ENCODE measurements at regions not wholly inside any gene's neighbourhood (a gene's known extent, or its start where the extent isn't known, plus 50 kb on each side); places are given as distances from the start of the nearest gene placed in this dataset.
A peak's percentile ranks its signal among the peaks of the same experiment; 100 is the strongest.
"Not testable (repeated sequence)": the region's sequence is repeated elsewhere in the genome, so short reads cannot be mapped to it uniquely, and the experiment has no call there.

- 76% methylated on average over 10 of the region's 10 CpGs for WGBS
- no peaks in the 10 kb centered on the region for H3K9me3 ChIP-seq (ENCODE audit: insufficient read depth, low read depth, low read length)
- H3K4me3 ChIP-seq (ENCODE audit: low read length) = no peak overlapping the region
- H3K36me3 ChIP-seq (ENCODE audit: insufficient read depth, low read length) = no peaks in the 10 kb centered on the region
- H3K27me3 ChIP-seq (ENCODE audit: insufficient read depth, low read length) = peaks cover 4% of the 10 kb centered on the region; the same call in 1 of the 2 replicates
- no peak overlapping the region for H3K9ac ChIP-seq (ENCODE audit: low read depth, low read length)
- H3K4me1 ChIP-seq (ENCODE audit: insufficient read depth, low read length) = peaks cover 28% of the 10 kb centered on the region
- no peak overlapping the region for H3K27ac ChIP-seq (ENCODE audit: low read depth, low read length)
Observed at GRCh38 chr2:129189617-129190319, 789.7 kb upstream of the RAB6C start.

- peaks cover 28% of the 10 kb centered on the region for H3K4me1 ChIP-seq (ENCODE audit: insufficient read depth, low read length)
- WGBS = 97% methylated on average over 6 of the region's 6 CpGs
- H3K9ac ChIP-seq (ENCODE audit: low read depth, low read length) = no peak overlapping the region
Observed at GRCh38 chr2:129190494-129190893, 789.0 kb upstream of the RAB6C start.

GRCh38 chr2:129191530-129191929, 787.9 kb upstream of the RAB6C start:
- 46% methylated on average over 4 of the region's 4 CpGs for WGBS

More at GRCh38 chr2:129190494-129190893, 789.0 kb upstream of the RAB6C start:
- Histone ChIP-seq H3K27me3 (ENCODE audit: insufficient read depth, low read length) (peaks cover 4% of the 10 kb centered on the region; the same call in 1 of the 2 replicates), H3K9me3 (ENCODE audit: insufficient read depth, low read depth, low read length) (no peaks in the 10 kb centered on the region), H3K4me3 (ENCODE audit: low read length) (no peak overlapping the region), H3K27ac (ENCODE audit: low read depth, low read length) (no peak overlapping the region), H3K36me3 (ENCODE audit: insufficient read depth, low read length) (no peaks in the 10 kb centered on the region)

GRCh38 chr2:129192117-129192516, 787.3 kb upstream of the RAB6C start:
- Histone ChIP-seq H3K9ac (ENCODE audit: low read depth, low read length) (no peak overlapping the region), H3K9me3 (ENCODE audit: insufficient read depth, low read depth, low read length) (no peaks in the 10 kb centered on the region), H3K4me3 (ENCODE audit: low read length) (no peak overlapping the region), H3K27me3 (ENCODE audit: insufficient read depth, low read length) (peaks cover 4% of the 10 kb centered on the region; the same call in 1 of the 2 replicates), H3K27ac (ENCODE audit: low read depth, low read length) (peak overlapping the region; percentile 25; the same call in 1 of the 2 replicates), H3K4me1 (ENCODE audit: insufficient read depth, low read length) (peaks cover 24% of the 10 kb centered on the region), H3K36me3 (ENCODE audit: insufficient read depth, low read length) (no peaks in the 10 kb centered on the region)
- 93% methylated on average over 5 of the region's 5 CpGs for WGBS

More at GRCh38 chr2:129191530-129191929, 787.9 kb upstream of the RAB6C start:
- Histone ChIP-seq H3K27me3 (ENCODE audit: insufficient read depth, low read length) (peaks cover 4% of the 10 kb centered on the region; the same call in 1 of the 2 replicates), H3K27ac (ENCODE audit: low read depth, low read length) (peak overlapping the region; percentile 25; the same call in 1 of the 2 replicates), H3K36me3 (ENCODE audit: insufficient read depth, low read length) (no peaks in the 10 kb centered on the region), H3K4me1 (ENCODE audit: insufficient read depth, low read length) (peaks cover 28% of the 10 kb centered on the region), H3K4me3 (ENCODE audit: low read length) (no peak overlapping the region), H3K9me3 (ENCODE audit: insufficient read depth, low read depth, low read length) (no peaks in the 10 kb centered on the region), H3K9ac (ENCODE audit: low read depth, low read length) (no peak overlapping the region)

- Histone ChIP-seq H3K36me3 (ENCODE audit: insufficient read depth, low read length) (no peaks in the 10 kb centered on the region), H3K4me3 (ENCODE audit: low read length) (no peak overlapping the region), H3K9ac (ENCODE audit: low read depth, low read length) (no peak overlapping the region; the same call in 1 of the 2 replicates), H3K4me1 (ENCODE audit: insufficient read depth, low read length) (peaks cover 20% of the 10 kb centered on the region), H3K27ac (ENCODE audit: low read depth, low read length) (no peak overlapping the region), H3K27me3 (ENCODE audit: insufficient read depth, low read length) (peaks cover 4% of the 10 kb centered on the region; the same call in 1 of the 2 replicates), H3K9me3 (ENCODE audit: insufficient read depth, low read depth, low read length) (no peaks in the 10 kb centered on the region)
- WGBS = 91% methylated on average over 8 of the region's 8 CpGs
Observed at GRCh38 chr2:129192841-129193253, 786.6 kb upstream of the RAB6C start.

- 0 out of 2 replicates have a peak overlapping the region, but pooled peaks have one; percentile 13 for H3K9ac ChIP-seq (ENCODE audit: low read depth, low read length)
- peaks cover 4% of the 10 kb centered on the region; the same call in 1 of the 2 replicates for H3K27me3 ChIP-seq (ENCODE audit: insufficient read depth, low read length)
- no peaks in the 10 kb centered on the region for H3K36me3 ChIP-seq (ENCODE audit: insufficient read depth, low read length)
- no peaks in the 10 kb centered on the region for H3K9me3 ChIP-seq (ENCODE audit: insufficient read depth, low read depth, low read length)
- H3K27ac ChIP-seq (ENCODE audit: low read depth, low read length) = no peak overlapping the region
- peaks cover 20% of the 10 kb centered on the region for H3K4me1 ChIP-seq (ENCODE audit: insufficient read depth, low read length)
- no peak overlapping the region for H3K4me3 ChIP-seq (ENCODE audit: low read length)
- whole genome bisulfite sequencing = 69% methylated on average over 4 of the region's 4 CpGs
Observed at GRCh38 chr2:129193961-129194360, 785.5 kb upstream of the RAB6C start.

- H3K36me3 ChIP-seq (ENCODE audit: insufficient read depth, low read length) = no peaks in the 10 kb centered on the region
- H3K9me3 ChIP-seq (ENCODE audit: insufficient read depth, low read depth, low read length) = no peaks in the 10 kb centered on the region
- no peak overlapping the region for H3K9ac ChIP-seq (ENCODE audit: low read depth, low read length)
- WGBS = 94% methylated on average over 5 of the region's 5 CpGs
- H3K27ac ChIP-seq (ENCODE audit: low read depth, low read length) = no peak overlapping the region
- H3K27me3 ChIP-seq (ENCODE audit: insufficient read depth, low read length) = no peaks in the 10 kb centered on the region
- no peaks in the 10 kb centered on the region for H3K4me1 ChIP-seq (ENCODE audit: insufficient read depth, low read length)
- no peak overlapping the region for H3K4me3 ChIP-seq (ENCODE audit: low read length)
Observed at GRCh38 chr2:129199501-129199900, 780.0 kb upstream of the RAB6C start.

- no CpG with 5 or more reads among the region's 2 CpGs for WGBS
- H3K36me3 ChIP-seq (ENCODE audit: insufficient read depth, low read length) = no peaks in the 10 kb centered on the region
- H3K4me1 ChIP-seq (ENCODE audit: insufficient read depth, low read length) = no peaks in the 10 kb centered on the region
- no peaks in the 10 kb centered on the region for H3K27me3 ChIP-seq (ENCODE audit: insufficient read depth, low read length)
- H3K9ac ChIP-seq (ENCODE audit: low read depth, low read length) = no peak overlapping the region
- no peaks in the 10 kb centered on the region for H3K9me3 ChIP-seq (ENCODE audit: insufficient read depth, low read depth, low read length)
- no peak overlapping the region for H3K4me3 ChIP-seq (ENCODE audit: low read length)
- no peak overlapping the region for H3K27ac ChIP-seq (ENCODE audit: low read depth, low read length)
Observed at GRCh38 chr2:129201696-129202095, 777.8 kb upstream of the RAB6C start.

GRCh38 chr2:129203331-129203730, 776.1 kb upstream of the RAB6C start:
- no peak overlapping the region for H3K4me3 ChIP-seq (ENCODE audit: low read length)
- no peaks in the 10 kb centered on the region for H3K4me1 ChIP-seq (ENCODE audit: insufficient read depth, low read length)
- no peaks in the 10 kb centered on the region for H3K36me3 ChIP-seq (ENCODE audit: insufficient read depth, low read length)
- H3K9ac ChIP-seq (ENCODE audit: low read depth, low read length) = no peak overlapping the region
- no peaks in the 10 kb centered on the region for H3K27me3 ChIP-seq (ENCODE audit: insufficient read depth, low read length)
- no peaks in the 10 kb centered on the region for H3K9me3 ChIP-seq (ENCODE audit: insufficient read depth, low read depth, low read length)
- no peak overlapping the region for H3K27ac ChIP-seq (ENCODE audit: low read depth, low read length)
- 100% methylated on average over 1 of the region's 3 CpGs for WGBS

- WGBS = 93% methylated on average over 2 of the region's 2 CpGs
- not testable (repeated sequence) for H3K4me3 ChIP-seq (ENCODE audit: low read length); H3K27me3 ChIP-seq (ENCODE audit: insufficient read depth, low read length); H3K9me3 ChIP-seq (ENCODE audit: insufficient read depth, low read depth, low read length); H3K27ac ChIP-seq (ENCODE audit: low read depth, low read length); H3K4me1 ChIP-seq (ENCODE audit: insufficient read depth, low read length); H3K9ac ChIP-seq (ENCODE audit: low read depth, low read length); H3K36me3 ChIP-seq (ENCODE audit: insufficient read depth, low read length)
Observed at GRCh38 chr2:129204581-129204980, 774.9 kb upstream of the RAB6C start.

GRCh38 chr2:129205176-129205575, 774.3 kb upstream of the RAB6C start:
- Histone ChIP-seq H3K36me3 (ENCODE audit: insufficient read depth, low read length) (no peaks in the 10 kb centered on the region), H3K9ac (ENCODE audit: low read depth, low read length) (no peak overlapping the region), H3K27ac (ENCODE audit: low read depth, low read length) (no peak overlapping the region), H3K4me1 (ENCODE audit: insufficient read depth, low read length) (no peaks in the 10 kb centered on the region), H3K4me3 (ENCODE audit: low read length) (no peak overlapping the region), H3K27me3 (ENCODE audit: insufficient read depth, low read length) (no peaks in the 10 kb centered on the region), H3K9me3 (ENCODE audit: insufficient read depth, low read depth, low read length) (no peaks in the 10 kb centered on the region)
- 94% methylated on average over 1 of the region's 1 CpG for WGBS
